ENCODE measurements at regions not wholly inside any gene's neighbourhood (a gene's known extent, or its start where the extent isn't known, plus 50 kb on each side); places are given as distances from the start of the nearest gene placed in this dataset.

- no peak for DNase-seq
These were observed 360.0 kb upstream of the PROK2 start for GRCh38 chr3:72144773-72145505.

GRCh38 chr3:72143966-72144717, 359.2 kb upstream of the PROK2 start:
- DNase-seq: no peak

- no peak for DNase-seq
These were observed 358.4 kb upstream of the PROK2 start for GRCh38 chr3:72143322-72143721.

DNA sequence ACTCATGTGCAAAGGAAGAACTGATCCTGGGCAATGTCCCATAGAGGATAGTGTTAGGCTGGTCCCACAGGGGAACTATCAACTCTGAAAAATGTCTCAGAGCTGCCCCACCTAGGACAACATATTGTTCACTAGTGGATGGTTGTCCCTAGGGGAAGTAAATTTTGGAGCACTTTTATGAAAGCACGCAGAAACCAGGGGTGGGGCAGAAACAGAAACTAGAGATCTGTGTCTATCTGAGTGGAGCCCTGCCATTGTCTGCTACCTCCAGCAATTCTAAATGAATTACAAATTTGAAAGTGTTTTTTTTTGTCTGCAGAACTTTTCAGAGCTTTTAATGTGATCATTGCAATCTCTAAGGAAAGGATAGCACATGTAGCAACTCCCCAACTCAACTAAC, 357.1 kb upstream of the PROK2 start:
- DNase-seq: no peak

DNA sequence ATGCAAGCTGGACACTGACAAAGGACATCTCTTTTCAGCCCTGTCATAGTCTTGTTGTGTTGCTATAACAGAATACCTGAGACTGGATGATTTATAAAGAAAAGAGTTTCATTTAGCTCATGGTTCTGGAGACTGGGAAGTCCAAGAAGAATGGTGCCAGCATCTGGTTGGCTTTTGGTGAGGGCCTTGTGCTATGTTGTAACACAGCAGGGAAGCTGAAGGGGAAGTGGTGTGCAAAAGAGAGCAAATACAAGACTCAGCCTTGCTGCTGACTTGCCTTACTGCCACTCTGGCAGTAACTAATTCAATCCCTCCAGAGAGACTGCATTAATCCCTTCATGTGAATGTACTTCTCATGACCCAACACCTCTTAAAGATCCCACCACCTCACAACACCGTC, 356.3 kb upstream of the PROK2 start:
- no peak for DNase-seq

DNA sequence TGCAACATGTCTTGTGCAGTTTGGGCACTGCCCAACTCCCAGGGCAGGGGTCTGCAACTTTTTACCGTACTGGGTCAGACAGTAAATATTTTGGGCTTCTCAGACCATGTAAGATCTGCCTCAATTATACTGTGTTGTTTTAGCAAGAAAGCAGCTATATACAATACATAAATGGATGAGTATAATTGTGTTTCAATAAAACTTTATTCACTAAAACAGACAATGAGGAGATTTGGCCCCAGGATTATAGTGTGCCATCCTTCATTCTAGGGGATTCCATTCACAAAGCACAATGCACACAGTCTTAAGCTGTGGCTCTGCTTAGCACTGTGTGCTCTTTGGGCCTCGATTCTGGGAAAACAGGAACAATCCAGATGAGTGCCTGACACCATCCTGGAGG, 354.4 kb upstream of the PROK2 start:
- DNase-seq: no peak

DNA sequence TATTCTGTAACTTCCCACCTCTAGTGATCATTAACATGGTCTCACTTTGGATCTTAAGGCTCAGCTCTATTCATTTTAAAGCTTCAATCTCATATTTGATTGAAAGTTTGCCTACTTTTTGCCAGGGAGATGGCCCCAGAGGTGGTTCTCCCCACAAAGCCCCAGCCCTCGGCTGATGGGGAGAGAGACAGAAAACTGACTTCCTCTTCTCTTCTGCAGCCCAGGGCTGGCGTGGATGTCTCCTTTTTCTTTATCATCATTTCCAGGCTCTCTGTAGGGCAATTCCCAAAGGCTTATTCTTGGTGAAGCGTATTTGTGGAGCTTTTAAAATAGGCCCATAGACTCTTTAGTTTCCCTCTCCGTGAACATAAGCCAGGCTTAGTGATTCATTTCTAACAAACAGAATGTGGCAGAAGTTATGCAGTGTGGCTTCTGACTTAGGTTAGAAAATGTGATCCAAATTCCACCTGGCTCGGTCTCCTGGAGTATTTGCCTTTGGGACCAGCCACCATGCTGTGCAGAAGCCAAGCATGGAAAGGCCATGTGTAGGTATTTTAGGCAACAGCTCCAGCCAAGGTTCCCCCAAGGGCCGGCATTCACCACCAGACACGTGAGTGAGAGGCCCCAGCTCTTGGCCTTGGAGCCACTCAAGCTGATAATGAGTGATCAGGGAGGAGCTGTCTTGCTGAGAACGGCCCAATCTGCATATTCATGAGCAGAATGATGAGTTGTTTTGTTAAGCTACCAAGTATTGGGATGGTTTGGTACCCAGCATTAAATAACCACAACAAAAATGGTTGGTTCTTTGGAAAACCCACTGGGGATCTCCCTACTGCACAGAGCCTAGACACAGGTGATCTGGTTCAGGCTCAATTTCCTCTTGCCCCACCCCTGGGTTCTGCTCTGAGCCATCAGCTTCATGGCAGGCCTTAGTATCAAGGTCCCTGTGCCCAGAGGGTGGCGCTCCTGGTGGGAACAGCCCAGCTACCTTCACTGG, 353.2 kb upstream of the PROK2 start:
- DNase-seq: no peak

DNA sequence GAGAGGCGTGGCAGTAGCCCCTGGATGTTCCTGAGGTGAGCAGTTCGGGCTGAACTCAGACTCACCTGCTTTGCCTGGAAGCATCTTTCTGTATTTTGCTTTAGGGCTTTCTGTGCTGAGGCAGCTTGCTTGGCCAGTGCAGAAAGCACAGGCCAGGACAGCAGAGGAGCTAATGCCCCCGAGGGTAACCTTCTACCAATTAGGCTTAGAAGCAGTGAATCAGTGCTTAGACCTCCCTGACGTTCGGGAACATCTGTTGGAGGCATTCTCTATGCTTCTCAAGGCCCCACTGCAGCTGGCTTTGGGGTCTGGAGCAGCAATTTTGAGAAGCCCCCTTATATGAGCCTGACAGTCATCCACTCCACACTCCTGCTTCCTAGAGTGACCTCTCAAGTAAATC, 350.7 kb upstream of the PROK2 start:
- no peak for DNase-seq

DNA sequence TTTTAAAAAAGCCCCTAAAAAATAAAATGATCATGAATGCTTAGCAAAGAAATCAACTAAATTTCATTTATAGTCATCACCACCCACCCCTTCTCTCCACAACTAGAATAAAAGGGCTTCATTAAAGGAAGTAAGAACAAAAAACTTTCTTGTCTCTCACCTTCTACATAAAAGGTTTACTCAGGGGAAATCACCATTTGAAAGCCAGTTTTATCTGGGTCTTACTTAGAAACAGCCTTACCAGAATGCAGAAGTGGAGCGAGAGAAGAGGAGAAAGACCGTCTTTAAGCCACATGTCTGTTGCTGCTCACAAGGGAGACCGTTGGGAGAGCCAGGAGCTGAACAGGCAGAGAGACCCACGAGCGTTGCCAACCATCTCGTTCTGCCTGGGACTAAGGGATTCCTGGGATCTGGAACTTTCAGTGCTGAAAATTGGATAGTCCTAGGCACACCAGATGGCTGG, 350.1 kb upstream of the PROK2 start:
- DNase-seq: no peak

GRCh38 chr3:72133329-72134011, 348.5 kb upstream of the PROK2 start:
- no peak for DNase-seq

GRCh38 chr3:72131899-72132298, 347.0 kb upstream of the PROK2 start:
- DNase-seq: no peak

GRCh38 chr3:72130565-72130964, 345.6 kb upstream of the PROK2 start:
- no peak for DNase-seq

- DNase-seq: no peak
These were observed 344.6 kb upstream of the PROK2 start for GRCh38 chr3:72129501-72130094.

DNA sequence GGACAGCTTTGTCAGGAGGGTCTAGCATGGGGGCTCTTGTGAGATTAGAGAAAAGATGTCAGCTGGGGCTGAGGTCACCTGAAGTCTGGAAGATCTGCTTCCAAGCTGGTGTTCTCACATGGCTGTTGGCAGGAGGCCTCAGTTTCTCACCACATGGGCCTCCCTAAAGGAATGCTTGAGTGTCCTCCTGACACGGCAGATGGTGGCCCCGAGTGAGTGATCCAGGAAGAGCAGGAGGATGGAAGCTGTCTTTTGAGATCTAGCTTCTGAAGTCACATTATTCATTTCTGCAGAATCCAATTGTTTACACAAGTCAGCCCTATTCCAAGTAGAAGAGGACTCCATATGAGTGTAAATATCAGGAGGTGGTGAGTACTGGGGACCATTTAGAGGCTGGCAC, 344.0 kb upstream of the PROK2 start:
- no peak for DNase-seq

GRCh38 chr3:72127844-72128243, 342.9 kb upstream of the PROK2 start:
- DNase-seq: no peak

- DNase-seq: no peak
These were observed 342.3 kb upstream of the PROK2 start for GRCh38 chr3:72127224-72127612.

- no peak for DNase-seq
These were observed 341.7 kb upstream of the PROK2 start for GRCh38 chr3:72126441-72127223.

DNA sequence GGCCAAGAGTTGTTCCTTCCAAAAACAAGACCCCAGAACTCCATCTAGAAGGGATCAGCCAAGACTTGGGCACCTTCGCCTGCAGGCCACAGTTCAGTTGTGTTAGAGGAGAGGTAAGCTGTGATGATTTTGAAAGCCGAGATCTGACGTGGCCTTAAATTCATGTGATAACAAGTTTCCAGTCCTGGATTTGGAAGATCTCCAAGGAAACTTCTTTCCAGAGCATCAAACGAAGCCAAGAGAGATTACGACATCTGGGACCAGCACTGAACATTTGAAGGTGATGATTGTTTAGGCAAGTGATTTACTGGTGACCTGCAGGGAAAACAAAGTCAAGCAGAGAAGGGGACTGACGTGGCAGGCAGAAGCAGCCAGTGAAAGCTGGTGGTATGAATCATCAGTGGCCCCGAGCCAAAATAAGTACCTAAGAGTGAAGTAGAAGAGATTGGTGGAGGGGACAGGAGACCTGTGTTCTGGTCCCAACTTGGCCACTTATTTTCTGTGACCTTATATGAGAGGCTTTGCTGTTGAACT, 339.0 kb upstream of the PROK2 start:
- DNase-seq: no peak

GRCh38 chr3:72120806-72121778, 336.1 kb upstream of the PROK2 start:
- DNase-seq: no peak

DNA sequence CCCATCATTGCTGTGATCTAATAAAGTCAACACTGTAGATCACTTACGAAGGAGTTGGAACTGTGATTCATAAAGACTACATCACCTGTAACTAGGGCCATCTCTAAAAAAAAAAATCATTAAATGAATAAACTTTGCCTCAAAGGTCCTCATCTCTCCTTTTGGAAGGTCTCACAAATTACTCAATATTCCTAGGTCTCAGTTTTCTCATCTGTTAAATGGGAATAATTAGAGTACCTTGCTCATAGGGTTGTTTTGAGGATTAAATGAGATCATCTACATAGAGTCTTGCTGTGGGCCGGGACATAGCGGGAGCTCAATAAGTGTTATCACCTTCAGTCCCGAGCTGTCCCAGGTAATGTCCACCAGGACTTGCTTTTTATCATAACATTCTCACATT, 335.1 kb upstream of the PROK2 start:
- DNase-seq: no peak
